ENCODE measurements at regions not wholly inside any gene's neighbourhood (a gene's known extent, or its start where the extent isn't known, plus 50 kb on each side); places are given as distances from the start of the nearest gene placed in this dataset.

GRCh38 chr22:19631899-19632667 lies 82.2 kb upstream of the SEPTIN5 start:
- H3K4me3 ChIP-seq: no peak overlapping the region
- H3K9me3 ChIP-seq: no peaks in the 10 kb centered on the region
- intact Hi-C loops (cut with DNase I): loop anchor here (5.0 kb wide), 2 partner anchors 485 to 675 kb away; no protein-coding TSS in a partner anchor
- TF ChIP-seq CTCF (IDR thresholded peaks at IDR 0.05) (peak in 1 of 7 experiments; percentile 15), POLR2A (IDR thresholded peaks at IDR 0.05) (no peak)
- H3K4me1 ChIP-seq: no peaks in the 10 kb centered on the region
- H3K36me3 ChIP-seq (replicated peaks in 1 of 2; ENCODE audit: insufficient read depth in 1 of 2, low read depth in 2 of 2): no peaks in the 10 kb centered on the region
- DNase-seq (peak in 1 of 4 donors; percentile 25), ATAC-seq (no peak)
- no peaks in the 10 kb centered on the region for H3K27me3 ChIP-seq
- H3K27ac ChIP-seq: no peak overlapping the region
- WGBS, 2 donors: 47 to 50% methylated on average over 17 to 19 of the region's 19 CpGs

DNA sequence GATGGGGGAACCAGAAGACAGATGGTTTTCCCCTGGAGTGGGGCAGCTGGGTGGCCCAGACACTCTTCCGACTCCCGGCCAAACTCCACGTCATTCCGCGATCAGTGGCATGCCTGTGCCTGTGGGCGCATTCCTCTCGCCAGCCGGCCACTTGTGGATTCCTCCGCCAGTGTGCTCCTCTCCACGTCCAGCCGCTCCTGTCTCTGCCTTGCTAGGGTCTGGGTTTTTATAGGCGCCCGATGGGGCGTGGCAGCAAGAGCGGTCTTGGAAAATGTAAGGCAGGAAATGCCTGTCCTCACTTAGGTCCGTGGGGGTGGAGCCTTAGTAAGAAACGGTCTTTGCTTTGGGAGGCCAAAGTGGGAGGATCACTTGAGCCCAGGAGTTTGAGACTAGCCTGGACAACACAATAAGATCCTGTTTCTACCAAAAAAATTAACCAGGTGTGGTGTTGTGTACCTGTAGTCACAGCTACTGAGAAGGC lies 81.6 kb upstream of the SEPTIN5 start:
- no peaks in the 10 kb centered on the region for H3K27me3 ChIP-seq
- H3K4me1 ChIP-seq: no peaks in the 10 kb centered on the region
- H3K27ac ChIP-seq: no peak overlapping the region
- no peak for TF ChIP-seq CTCF (IDR thresholded peaks at IDR 0.05)
- TF ChIP-seq POLR2A (IDR thresholded peaks at IDR 0.05): no peak
- ATAC-seq (no peak), DNase-seq (no peak)
- 79 to 84% methylated on average over 15 to 17 of the region's 17 CpGs for WGBS, 2 donors
- no peak overlapping the region for H3K4me3 ChIP-seq
- H3K9me3 ChIP-seq: no peaks in the 10 kb centered on the region
- H3K36me3 ChIP-seq (replicated peaks in 1 of 2; ENCODE audit: insufficient read depth in 1 of 2, low read depth in 2 of 2): no peaks in the 10 kb centered on the region
- intact Hi-C loops (cut with DNase I): loop anchor here (5.0 kb wide), 2 partner anchors 485 to 675 kb away; no protein-coding TSS in a partner anchor

DNA sequence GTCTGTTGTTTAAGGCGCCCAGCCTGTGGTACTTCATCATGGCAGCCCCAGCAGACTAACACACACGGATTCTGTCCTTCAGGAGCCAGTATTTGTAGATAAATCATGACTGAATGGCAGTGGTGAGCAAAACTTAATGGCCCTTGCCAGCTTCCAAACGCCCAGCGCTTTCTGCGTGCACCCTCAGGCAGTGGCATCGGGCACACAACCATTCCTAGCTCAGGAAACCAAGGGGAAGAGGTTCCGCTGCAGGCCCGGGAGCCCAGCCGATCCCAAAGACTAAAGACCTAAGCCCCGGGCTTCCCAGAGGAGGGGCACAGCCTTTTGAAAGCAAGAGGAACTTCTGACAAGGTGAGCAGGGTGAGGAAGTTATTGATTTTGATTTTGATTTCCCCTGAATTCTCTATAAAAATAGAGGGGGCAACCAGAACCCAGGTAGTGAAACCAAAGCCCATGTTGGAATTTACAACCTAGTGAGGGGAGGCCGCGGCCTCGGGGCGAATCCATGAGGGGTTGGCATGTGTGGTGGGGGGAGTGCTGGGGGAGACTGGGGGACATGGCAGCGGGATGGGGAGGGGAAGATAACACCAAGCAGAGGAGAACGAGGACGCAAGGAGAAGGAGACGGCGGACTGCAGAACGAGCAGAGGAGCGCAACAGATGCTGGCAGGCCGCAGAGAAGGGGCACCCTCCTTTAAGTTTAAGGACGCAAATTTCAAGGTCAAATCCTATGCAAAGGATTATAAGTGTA lies 79.9 kb upstream of the SEPTIN5 start:
- DNase-seq (no peak), ATAC-seq (no peak)
- no peaks in the 10 kb centered on the region for H3K9me3 ChIP-seq
- 73 to 77% methylated on average over 22 to 23 of the region's 23 CpGs for WGBS, 2 donors
- no peaks in the 10 kb centered on the region for H3K36me3 ChIP-seq (replicated peaks in 1 of 2; ENCODE audit: insufficient read depth in 1 of 2, low read depth in 2 of 2)
- intact Hi-C loops (cut with DNase I): loop anchor here (5.0 kb wide), 2 partner anchors 487 to 677 kb away; no protein-coding TSS in a partner anchor
- no peak overlapping the region for H3K27ac ChIP-seq
- H3K27me3 ChIP-seq: no peaks in the 10 kb centered on the region
- H3K4me1 ChIP-seq: no peaks in the 10 kb centered on the region
- no peak overlapping the region for H3K4me3 ChIP-seq
- TF ChIP-seq CTCF (IDR thresholded peaks at IDR 0.05): no peak
- TF ChIP-seq POLR2A (IDR thresholded peaks at IDR 0.05): no peak

DNA sequence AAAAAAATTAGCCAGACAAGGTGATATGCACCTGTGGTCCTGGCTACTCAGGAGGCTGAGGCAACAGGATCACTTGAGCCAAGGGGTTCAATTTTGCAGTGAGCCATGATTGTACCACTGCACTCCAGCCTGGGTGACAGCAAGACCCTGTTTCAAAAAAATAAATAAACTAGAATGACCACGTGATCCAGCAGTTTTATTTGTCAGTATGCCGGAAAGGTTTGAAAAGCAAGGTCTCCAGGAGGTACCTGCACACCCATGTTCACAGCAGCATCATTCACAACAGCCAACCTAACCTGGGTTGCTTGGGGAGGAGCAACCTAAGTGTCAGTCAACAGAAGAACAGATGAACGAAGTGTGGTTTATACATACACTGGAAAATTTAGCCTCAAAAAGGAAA lies 78.7 kb upstream of the SEPTIN5 start:
- no peaks in the 10 kb centered on the region for H3K4me1 ChIP-seq
- H3K27ac ChIP-seq: no peak overlapping the region
- no peaks in the 10 kb centered on the region for H3K9me3 ChIP-seq
- no peaks in the 10 kb centered on the region for H3K36me3 ChIP-seq (replicated peaks in 1 of 2; ENCODE audit: insufficient read depth in 1 of 2, low read depth in 2 of 2)
- H3K27me3 ChIP-seq: no peaks in the 10 kb centered on the region
- DNase-seq (no peak), ATAC-seq (no peak)
- H3K4me3 ChIP-seq: no peak overlapping the region
- intact Hi-C loops (cut with DNase I): no loop called here
- WGBS, 2 donors: 35 to 48% methylated on average over 3 of the region's 3 CpGs
- TF ChIP-seq CTCF (IDR thresholded peaks at IDR 0.05) (no peak), POLR2A (IDR thresholded peaks at IDR 0.05) (no peak)
